Kidney (tissue), 13 donors: ENCODE measurements at regions not wholly inside any gene's neighbourhood (a gene's known extent, or its start where the extent isn't known, plus 50 kb on each side); places are given as distances from the start of the nearest gene placed in this dataset.
"Not testable (repeated sequence)": the region's sequence is repeated elsewhere in the genome, so short reads cannot be mapped to it uniquely, and the experiment has no call there.

ENCODE experiments used
- DNase-seq, 5 donors: peaks; one replicate each; pipeline ENCODE4 v3.0.0-alpha.2; 2013 to 2020
- FAIRE-seq: peaks from 2 replicates; lab custom pipeline; 2012; peaks lifted over from hg19 to GRCh38; lab: Jason Lieb, UNC
- H3K27ac ChIP-seq, 2 donors: one replicate each; pipeline ENCODE4 v1.7.0; 2013; ENCODE audit warnings: low read depth in 2 of 2, low read length in 2 of 2, inconsistent platforms in 1 of 2
- H3K27me3 ChIP-seq: one replicate; pipeline ENCODE4 v1.7.1; 2013; ENCODE audit warnings: low read length, inconsistent platforms; ENCODE audit not compliant: control insufficient read depth, insufficient read depth
- H3K36me3 ChIP-seq, 3 donors: one replicate each; pipeline versions ENCODE4 v1.7.0 to v1.7.1; 2013; ENCODE audit warnings: low read length in 3 of 3, control low read depth in 1 of 3, inconsistent platforms in 1 of 3; ENCODE audit not compliant: insufficient read depth in 3 of 3, control insufficient read depth in 2 of 3
- H3K4me1 ChIP-seq, 3 donors: one replicate each; pipeline versions ENCODE4 v1.7.0 to v1.7.1; 2013; ENCODE audit warnings: low read length in 3 of 3, inconsistent platforms in 1 of 3, low read depth in 1 of 3; ENCODE audit not compliant: control insufficient read depth in 2 of 3, insufficient read depth in 2 of 3
- H3K4me3 ChIP-seq, 3 donors: one replicate each; pipeline versions ENCODE4 v1.7.0 to v1.8.1; 2013; ENCODE audit warnings: low read length in 3 of 3, control low read depth in 1 of 3, inconsistent platforms in 1 of 3
- H3K9ac ChIP-seq, 3 donors: one replicate each; pipeline versions ENCODE4 v1.7.0 to v1.7.1; 2013; ENCODE audit warnings: low read length in 3 of 3, control low read depth in 1 of 3, inconsistent platforms in 1 of 3
- H3K9me3 ChIP-seq, 3 donors: one replicate each; pipeline versions ENCODE4 v1.7.0 to v1.7.1; 2013; ENCODE audit warnings: low read length in 3 of 3, control low read depth in 1 of 3, inconsistent platforms in 1 of 3; ENCODE audit not compliant: control insufficient read depth in 2 of 3, insufficient read depth in 1 of 3
- intact Hi-C: fragments of 100-400 bp; cut with DNase I; formaldehyde crosslinking; loops from one replicate; pipeline ENCODE4 v1.11.1; 2022
- TF ChIP-seq, protein P1 (sequence below): IDR thresholded peaks from 3 replicates; pipeline ENCODE4 v1.5.1; 2012; ENCODE audit warnings: mild to moderate bottlenecking, moderate library complexity, borderline replicate concordance; ENCODE audit not compliant: insufficient read depth; ENCODE audit errors: extremely low read depth
- donor health status: control.
- donor health status: control.
- donor health status: control.
- donor health status: control.
- donor health status: control.
- donor health status: DM: yes; HTN: yes; CAD: no.
- donor health status: Normal renal cell carcinoma (clear cell type).

DNA sequence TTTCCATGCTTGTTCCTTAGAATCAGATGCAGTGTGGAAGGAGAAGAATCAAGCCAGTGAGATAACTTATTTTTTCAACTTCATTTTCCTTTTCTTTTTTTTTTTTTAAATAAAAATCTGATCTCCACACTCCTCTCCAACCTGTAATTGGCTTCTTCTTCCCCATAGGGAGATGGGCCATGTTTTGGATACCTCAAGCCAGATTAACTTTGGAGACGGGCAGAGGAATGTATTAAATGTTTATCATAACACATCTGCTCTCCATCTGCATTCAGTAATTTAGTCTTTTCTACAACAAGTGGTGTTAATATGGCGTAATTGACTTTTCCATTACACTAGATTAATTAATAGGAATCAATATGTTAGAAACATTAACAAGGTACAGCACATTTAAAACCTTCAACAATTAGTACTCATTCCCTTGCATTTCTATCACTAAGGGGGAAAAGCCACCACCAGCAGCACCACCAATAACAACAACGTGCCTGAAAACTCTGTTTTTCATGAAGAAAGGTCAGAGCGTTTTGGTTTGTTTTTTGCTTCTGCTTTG is 244.1 kb downstream of the MYCN start:
- H3K27me3 ChIP-seq = no peaks in the 10 kb centered on the region
- no peaks in the 10 kb centered on the region for H3K9me3 ChIP-seq
- no peak for FAIRE-seq
- intact Hi-C loops = no loop called here
- H3K4me3 ChIP-seq = no peak overlapping the region
- TF ChIP-seq, protein P1, sequence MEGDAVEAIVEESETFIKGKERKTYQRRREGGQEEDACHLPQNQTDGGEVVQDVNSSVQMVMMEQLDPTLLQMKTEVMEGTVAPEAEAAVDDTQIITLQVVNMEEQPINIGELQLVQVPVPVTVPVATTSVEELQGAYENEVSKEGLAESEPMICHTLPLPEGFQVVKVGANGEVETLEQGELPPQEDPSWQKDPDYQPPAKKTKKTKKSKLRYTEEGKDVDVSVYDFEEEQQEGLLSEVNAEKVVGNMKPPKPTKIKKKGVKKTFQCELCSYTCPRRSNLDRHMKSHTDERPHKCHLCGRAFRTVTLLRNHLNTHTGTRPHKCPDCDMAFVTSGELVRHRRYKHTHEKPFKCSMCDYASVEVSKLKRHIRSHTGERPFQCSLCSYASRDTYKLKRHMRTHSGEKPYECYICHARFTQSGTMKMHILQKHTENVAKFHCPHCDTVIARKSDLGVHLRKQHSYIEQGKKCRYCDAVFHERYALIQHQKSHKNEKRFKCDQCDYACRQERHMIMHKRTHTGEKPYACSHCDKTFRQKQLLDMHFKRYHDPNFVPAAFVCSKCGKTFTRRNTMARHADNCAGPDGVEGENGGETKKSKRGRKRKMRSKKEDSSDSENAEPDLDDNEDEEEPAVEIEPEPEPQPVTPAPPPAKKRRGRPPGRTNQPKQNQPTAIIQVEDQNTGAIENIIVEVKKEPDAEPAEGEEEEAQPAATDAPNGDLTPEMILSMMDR = no peak
- H3K27ac ChIP-seq = no peak overlapping the region
- peaks cover 0 to 3% (median 0%) of the 10 kb centered on the region in 3 donors for H3K4me1 ChIP-seq
- H3K9ac ChIP-seq = no peak overlapping the region
- DNase-seq = no peak
- no peaks in the 10 kb centered on the region for H3K36me3 ChIP-seq

DNA sequence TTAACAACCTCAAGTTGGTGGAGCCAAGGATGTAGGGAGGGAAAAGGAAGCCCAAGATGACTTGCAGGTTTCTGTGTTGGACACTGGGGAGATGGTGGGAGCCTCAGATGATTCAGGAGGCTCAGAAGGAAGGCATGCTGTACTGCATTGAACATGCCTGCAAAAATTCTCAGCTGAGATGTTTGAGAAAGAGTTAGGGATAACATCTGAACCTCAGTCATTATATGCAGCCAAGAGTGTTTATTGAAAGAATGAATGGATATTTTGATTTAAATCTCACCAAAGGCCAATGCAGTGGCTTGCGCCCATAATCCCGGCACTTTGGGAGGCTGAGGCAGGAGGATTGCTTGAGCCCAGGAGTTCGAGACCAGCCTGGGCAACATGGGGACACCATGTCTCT is 243.0 kb downstream of the MYCN start:
- Histone ChIP-seq H3K4me3 (no peak overlapping the region), H3K9ac (no peak overlapping the region), H3K27ac (no peak overlapping the region), H3K9me3 (no peaks in the 10 kb centered on the region), H3K36me3 (no peaks in the 10 kb centered on the region), H3K27me3 (no peaks in the 10 kb centered on the region), H3K4me1 (peaks cover 0 to 3% (median 0%) of the 10 kb centered on the region in 3 donors)
- TF ChIP-seq, protein P1 = no peak
- no peak for DNase-seq
- FAIRE-seq = no peak
- intact Hi-C loops = no loop called here

GRCh38 chr2:16182841-16183240 is 242.5 kb downstream of the MYCN start:
- intact Hi-C loops = no loop called here
- Histone ChIP-seq H3K4me1 (peaks cover 0 to 3% (median 0%) of the 10 kb centered on the region in 3 donors), H3K4me3 (no peak overlapping the region), H3K36me3 (no peaks in the 10 kb centered on the region), H3K27me3 (no peaks in the 10 kb centered on the region), H3K9me3 (no peaks in the 10 kb centered on the region), H3K9ac (no peak overlapping the region), H3K27ac (no peak overlapping the region)
- DNase-seq (no peak), FAIRE-seq (no peak)
- TF ChIP-seq, protein P1 = no peak

DNA sequence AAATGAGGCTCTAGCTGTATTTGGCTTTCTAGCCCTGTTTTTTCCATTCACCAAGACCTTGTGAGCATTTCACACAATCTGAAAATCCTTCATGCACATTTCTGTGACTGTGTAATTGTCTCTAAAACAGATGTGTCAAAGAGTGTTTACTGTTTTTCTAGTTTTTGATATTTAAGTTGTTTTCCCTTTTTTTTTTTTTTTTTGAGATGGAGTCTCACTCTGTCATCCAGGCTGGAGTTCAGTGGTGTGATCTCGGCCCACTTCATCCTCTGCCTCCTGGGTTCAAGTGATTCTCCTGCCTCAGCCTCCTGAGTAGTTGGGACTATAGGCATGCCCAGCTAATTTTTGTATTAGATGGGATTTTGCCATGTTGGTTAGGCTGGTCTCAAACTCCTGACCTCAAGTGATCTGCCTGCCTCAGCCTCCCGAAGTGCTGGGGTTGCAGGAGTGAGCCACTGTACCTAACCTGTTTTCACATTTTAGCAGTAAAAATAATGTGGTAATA is 242.0 kb downstream of the MYCN start:
- H3K4me3 ChIP-seq, FAIRE-seq, intact Hi-C loops, H3K36me3 ChIP-seq, H3K4me1 ChIP-seq, H3K27me3 ChIP-seq, DNase-seq, H3K9me3 ChIP-seq, H3K27ac ChIP-seq, H3K9ac ChIP-seq: not testable (repeated sequence)
